ENCODE measurements at regions not wholly inside any gene's neighbourhood (a gene's known extent, or its start where the extent isn't known, plus 50 kb on each side); places are given as distances from the start of the nearest gene placed in this dataset.

DNA sequence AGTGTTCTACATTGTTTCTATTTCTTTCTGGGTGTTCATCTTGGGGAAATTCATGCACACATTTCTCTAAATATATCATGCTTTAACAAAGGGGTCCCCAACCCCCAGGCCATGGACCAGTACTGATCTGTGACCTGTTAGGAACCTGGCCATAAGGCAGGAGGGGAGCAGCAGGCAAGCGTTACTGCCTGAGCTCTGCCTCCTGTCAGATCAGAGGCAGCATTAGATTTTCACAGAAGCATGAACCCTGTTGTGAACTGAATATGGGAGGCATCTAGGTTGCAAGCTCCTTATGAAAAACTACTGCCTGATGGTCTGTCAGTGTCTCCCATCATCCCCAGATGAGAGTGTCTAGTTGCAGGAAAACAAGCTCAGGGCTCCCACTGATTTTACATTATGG is 270.0 kb downstream of the AGTPBP1 start:
- CTCF ChIA-PET = no interaction called here
- in situ Hi-C loops (cut with HindIII; ENCODE audit: low pct_unique_long_range_greater_than_20kb, low sequenced_read_pairs) = no loop called here
- BruUV-seq (replicated peaks) = no TSS peak
- intact Hi-C loops (cut with micrococcal nuclease; ENCODE audit: unreplicated experiment) = no loop called here
- POLR2A ChIA-PET = no interaction called here
- Histone ChIP-seq H3K9me3 (ENCODE audit: control insufficient read depth, insufficient read depth, low read depth, low read length) (no peaks in the 10 kb centered on the region), H3K36me3 (ENCODE audit: control insufficient read depth, insufficient read depth, low read length) (no peaks in the 10 kb centered on the region), H3K27me3 (ENCODE audit: control insufficient read depth, insufficient read depth, low read length) (no peaks in the 10 kb centered on the region), H3K4me1 (ENCODE audit: control insufficient read depth, insufficient read depth, low read length) (no peaks in the 10 kb centered on the region), H3K4me3 (ENCODE audit: low read depth in 2 of 2, low read length in 2 of 2) (no peak overlapping the region), H3K27ac (ENCODE audit: low read length) (no peak overlapping the region)
- TF ChIP-seq, protein P1, sequence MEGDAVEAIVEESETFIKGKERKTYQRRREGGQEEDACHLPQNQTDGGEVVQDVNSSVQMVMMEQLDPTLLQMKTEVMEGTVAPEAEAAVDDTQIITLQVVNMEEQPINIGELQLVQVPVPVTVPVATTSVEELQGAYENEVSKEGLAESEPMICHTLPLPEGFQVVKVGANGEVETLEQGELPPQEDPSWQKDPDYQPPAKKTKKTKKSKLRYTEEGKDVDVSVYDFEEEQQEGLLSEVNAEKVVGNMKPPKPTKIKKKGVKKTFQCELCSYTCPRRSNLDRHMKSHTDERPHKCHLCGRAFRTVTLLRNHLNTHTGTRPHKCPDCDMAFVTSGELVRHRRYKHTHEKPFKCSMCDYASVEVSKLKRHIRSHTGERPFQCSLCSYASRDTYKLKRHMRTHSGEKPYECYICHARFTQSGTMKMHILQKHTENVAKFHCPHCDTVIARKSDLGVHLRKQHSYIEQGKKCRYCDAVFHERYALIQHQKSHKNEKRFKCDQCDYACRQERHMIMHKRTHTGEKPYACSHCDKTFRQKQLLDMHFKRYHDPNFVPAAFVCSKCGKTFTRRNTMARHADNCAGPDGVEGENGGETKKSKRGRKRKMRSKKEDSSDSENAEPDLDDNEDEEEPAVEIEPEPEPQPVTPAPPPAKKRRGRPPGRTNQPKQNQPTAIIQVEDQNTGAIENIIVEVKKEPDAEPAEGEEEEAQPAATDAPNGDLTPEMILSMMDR (IDR thresholded peaks at IDR 0.05) = no peak
- TF ChIP-seq POLR2AphosphoS5 (IDR thresholded peaks at IDR 0.05; ENCODE audit: low read depth, low read length) = no peak
- no peak for TF ChIP-seq REST (IDR thresholded peaks at IDR 0.05; ENCODE audit: insufficient read depth in 1 of 2, low read depth in 2 of 2, low read length in 1 of 2)
- no peak for TF ChIP-seq TCF7L2 (IDR thresholded peaks at IDR 0.05; ENCODE audit: low read depth, low read length)
- TF ChIP-seq SIN3A (IDR thresholded peaks at IDR 0.05; ENCODE audit: borderline replicate concordance, insufficient read depth, low read depth, low read length) = no peak
- DNase-seq (ENCODE audit: low read depth, low spot score) = no peak
- ATAC-seq = no peak

GRCh38 chr9:85469041-85469440 is 272.7 kb downstream of the AGTPBP1 start:
- Histone ChIP-seq H3K4me1 (ENCODE audit: control insufficient read depth, insufficient read depth, low read length) (no peaks in the 10 kb centered on the region), H3K27me3 (ENCODE audit: control insufficient read depth, insufficient read depth, low read length) (no peaks in the 10 kb centered on the region), H3K4me3 (ENCODE audit: low read depth in 2 of 2, low read length in 2 of 2) (no peak overlapping the region), H3K9me3 (ENCODE audit: control insufficient read depth, insufficient read depth, low read depth, low read length) (no peaks in the 10 kb centered on the region), H3K27ac (ENCODE audit: low read length) (no peak overlapping the region), H3K36me3 (ENCODE audit: control insufficient read depth, insufficient read depth, low read length) (no peaks in the 10 kb centered on the region)
- intact Hi-C loops (cut with micrococcal nuclease; ENCODE audit: unreplicated experiment) = no loop called here
- DNase-seq (ENCODE audit: low read depth, low spot score) (no peak), ATAC-seq (no peak)
- TF ChIP-seq SIN3A (IDR thresholded peaks at IDR 0.05; ENCODE audit: borderline replicate concordance, insufficient read depth, low read depth, low read length) = no peak
- no peak for TF ChIP-seq REST (IDR thresholded peaks at IDR 0.05; ENCODE audit: insufficient read depth in 1 of 2, low read depth in 2 of 2, low read length in 1 of 2)
- TF ChIP-seq TCF7L2 (IDR thresholded peaks at IDR 0.05; ENCODE audit: low read depth, low read length) = no peak
- TF ChIP-seq, protein P1 (IDR thresholded peaks at IDR 0.05) = no peak
- TF ChIP-seq POLR2AphosphoS5 (IDR thresholded peaks at IDR 0.05; ENCODE audit: low read depth, low read length) = no peak
- ChIA-PET POLR2A (no interaction called here), CTCF (no interaction called here)
- in situ Hi-C loops (cut with HindIII; ENCODE audit: low pct_unique_long_range_greater_than_20kb, low sequenced_read_pairs) = no loop called here
- BruUV-seq (replicated peaks) = no TSS peak
